ENCODE measurements at regions not wholly inside any gene's neighbourhood (a gene's known extent, or its start where the extent isn't known, plus 50 kb on each side); places are given as distances from the start of the nearest gene placed in this dataset.
"Not testable (repeated sequence)": the region's sequence is repeated elsewhere in the genome, so short reads cannot be mapped to it uniquely, and the experiment has no call there.

- TF ChIP-seq, protein P1, sequence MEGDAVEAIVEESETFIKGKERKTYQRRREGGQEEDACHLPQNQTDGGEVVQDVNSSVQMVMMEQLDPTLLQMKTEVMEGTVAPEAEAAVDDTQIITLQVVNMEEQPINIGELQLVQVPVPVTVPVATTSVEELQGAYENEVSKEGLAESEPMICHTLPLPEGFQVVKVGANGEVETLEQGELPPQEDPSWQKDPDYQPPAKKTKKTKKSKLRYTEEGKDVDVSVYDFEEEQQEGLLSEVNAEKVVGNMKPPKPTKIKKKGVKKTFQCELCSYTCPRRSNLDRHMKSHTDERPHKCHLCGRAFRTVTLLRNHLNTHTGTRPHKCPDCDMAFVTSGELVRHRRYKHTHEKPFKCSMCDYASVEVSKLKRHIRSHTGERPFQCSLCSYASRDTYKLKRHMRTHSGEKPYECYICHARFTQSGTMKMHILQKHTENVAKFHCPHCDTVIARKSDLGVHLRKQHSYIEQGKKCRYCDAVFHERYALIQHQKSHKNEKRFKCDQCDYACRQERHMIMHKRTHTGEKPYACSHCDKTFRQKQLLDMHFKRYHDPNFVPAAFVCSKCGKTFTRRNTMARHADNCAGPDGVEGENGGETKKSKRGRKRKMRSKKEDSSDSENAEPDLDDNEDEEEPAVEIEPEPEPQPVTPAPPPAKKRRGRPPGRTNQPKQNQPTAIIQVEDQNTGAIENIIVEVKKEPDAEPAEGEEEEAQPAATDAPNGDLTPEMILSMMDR (IDR thresholded peaks at IDR 0.05; ENCODE audit: low read depth, low read length) = not testable (repeated sequence)
- TF ChIP-seq POLR2A (IDR thresholded peaks at IDR 0.05; ENCODE audit: extremely low read depth, insufficient read length) = not testable (repeated sequence)
- TF ChIP-seq, protein P2, sequence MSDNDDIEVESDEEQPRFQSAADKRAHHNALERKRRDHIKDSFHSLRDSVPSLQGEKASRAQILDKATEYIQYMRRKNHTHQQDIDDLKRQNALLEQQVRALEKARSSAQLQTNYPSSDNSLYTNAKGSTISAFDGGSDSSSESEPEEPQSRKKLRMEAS (IDR thresholded peaks at IDR 0.05; ENCODE audit: low read depth, low read length) = not testable (repeated sequence)
These were observed 432.2 kb upstream of the SGO1 start for GRCh38 chr3:20618181-20618580.

Data from NB4 (cell line).